Cerebellar cortex (tissue), 1 donor: ENCODE measurements at regions not wholly inside any gene's neighbourhood (a gene's known extent, or its start where the extent isn't known, plus 50 kb on each side); places are given as distances from the start of the nearest gene placed in this dataset.

Experiments used
- DNase-seq: peaks from one replicate; pipeline ENCODE4 v3.0.0-alpha.2; 2015; ENCODE audit warnings: low spot score

- DNase-seq, result no peak
Observed at GRCh38 chr15:62745621-62746225, 296.8 kb upstream of the TPM1 start.

DNA sequence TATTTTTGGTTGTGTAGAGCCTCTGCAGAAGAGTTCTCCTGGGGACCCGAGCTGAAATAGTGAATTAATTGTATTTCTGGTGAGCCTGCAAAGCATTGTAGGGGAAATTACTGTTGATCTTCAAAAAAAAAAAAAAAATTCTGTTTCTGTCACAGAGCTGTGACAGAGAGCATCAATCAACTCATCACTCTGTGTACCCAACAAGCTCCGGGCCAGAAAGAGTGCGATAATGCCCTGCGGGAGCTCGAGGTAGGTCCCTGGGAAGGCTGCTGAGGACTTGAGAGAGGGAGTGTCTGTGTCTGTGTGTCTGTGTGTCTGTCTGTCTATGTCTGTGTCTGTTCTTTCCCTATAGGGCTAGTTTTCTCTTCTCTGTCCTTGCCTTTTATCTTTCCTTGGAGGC lies 294.4 kb upstream of the TPM1 start:
- no peak for DNase-seq

DNA sequence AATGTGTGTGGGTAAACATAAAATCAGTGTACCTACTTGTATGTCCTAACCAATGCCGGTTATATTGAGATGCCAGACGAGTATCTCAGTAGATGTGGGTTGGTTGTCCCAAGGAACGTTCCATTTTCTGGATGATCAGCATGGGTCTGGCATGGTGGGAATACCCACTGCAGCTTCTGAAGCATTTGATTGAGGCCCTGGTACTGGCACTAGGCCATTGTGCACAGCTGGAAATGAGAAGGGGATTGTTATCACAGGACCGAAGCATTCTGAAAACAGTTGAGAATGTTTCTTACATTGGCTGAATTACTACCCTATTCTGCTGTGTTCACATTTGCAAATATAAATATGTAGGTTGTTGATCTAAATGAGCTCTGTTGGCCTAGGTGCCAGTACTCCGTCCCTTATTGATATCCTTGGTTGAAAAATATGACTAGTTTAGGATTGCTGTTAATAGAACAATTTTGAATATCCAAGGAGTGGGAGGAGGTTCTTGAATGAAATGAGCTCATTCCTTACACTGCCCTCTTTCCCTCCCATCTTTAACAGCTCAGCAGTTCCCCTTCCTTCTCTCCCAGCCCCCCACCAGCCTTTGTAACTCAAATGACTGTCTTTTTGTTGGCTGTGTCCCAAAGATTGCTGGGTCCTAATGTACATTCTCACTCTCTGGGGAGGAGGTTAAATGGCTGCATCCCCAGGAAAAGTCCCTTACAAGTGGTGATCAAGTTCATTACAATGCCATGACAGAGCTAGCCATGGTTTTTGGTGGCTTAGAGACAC lies 293.3 kb upstream of the TPM1 start:
- no peak for DNase-seq

GRCh38 chr15:62750471-62750870 lies 292.1 kb upstream of the TPM1 start:
- DNase-seq, result no peak

GRCh38 chr15:62752657-62753517 lies 289.7 kb upstream of the TPM1 start:
- no peak for DNase-seq

DNA sequence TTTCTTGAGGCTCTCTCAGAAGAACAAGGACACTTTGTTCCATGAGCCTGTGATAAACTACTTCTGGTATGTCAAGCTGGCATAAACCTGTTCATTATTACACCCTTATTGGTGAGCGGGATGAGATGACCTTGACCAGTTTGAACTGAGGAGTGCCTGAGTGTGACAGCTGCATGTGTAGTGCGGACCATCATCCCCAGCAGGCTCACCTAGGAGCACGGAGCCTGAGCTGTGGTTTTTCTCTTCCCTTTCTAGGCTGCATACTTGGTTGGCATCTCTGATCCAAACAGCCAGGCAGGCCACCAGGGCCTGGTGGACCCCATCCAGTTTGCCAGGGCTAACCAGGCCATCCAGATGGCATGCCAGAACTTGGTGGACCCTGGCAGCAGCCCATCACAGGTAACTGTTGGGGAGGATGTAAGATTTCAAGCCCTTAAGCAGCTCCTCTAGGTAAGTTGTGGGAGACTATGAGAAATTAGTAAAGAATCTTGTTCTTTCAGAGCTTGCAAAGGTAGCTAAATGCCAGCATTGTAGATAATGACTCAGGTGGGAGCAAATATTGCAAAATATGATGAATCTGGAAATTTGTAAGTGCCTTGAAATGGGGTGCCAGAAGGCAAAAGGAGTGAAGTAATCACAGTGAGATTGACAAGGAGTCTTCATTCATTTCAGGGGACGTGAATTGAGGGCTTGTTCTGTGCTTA lies 288.9 kb upstream of the TPM1 start:
- no peak for DNase-seq

DNA sequence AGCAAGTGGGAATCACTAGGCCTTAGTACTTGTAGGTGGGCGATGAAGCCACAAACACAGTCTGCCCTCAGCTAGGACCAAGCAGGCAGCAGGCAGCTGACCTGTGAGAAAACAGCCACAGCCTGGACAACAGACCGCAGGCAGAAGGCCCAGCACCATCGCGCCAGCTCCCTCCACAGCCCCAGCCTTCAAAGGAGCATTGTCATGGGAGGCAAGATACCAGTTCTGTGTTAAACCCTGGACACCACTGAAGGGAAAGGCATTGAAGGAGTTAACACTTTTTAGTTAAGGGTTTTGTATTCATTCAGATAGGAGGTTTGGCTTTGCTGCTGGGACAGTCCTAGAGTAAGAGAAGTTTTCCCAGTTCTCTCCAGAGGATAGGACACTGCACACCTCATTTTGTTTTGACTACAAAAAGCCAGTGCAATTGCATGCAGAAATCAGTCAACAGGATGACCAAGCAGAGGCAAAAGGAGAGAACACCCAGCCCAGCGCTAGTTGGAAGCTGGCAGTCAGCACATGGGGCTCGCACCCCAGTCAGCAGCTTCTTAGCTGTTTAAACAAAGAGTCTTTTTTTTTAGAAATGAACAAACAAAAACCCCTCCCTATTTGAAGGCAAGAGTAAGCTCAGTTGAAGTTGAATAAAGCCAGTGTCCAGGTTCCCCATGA lies 286.1 kb upstream of the TPM1 start:
- no peak for DNase-seq

GRCh38 chr15:62756995-62757360 lies 285.6 kb upstream of the TPM1 start:
- no peak for DNase-seq

- no peak for DNase-seq
Observed at GRCh38 chr15:62757535-62757934, 285.0 kb upstream of the TPM1 start.

- DNase-seq, result no peak
Observed at GRCh38 chr15:62758126-62758951, 284.2 kb upstream of the TPM1 start.

DNA sequence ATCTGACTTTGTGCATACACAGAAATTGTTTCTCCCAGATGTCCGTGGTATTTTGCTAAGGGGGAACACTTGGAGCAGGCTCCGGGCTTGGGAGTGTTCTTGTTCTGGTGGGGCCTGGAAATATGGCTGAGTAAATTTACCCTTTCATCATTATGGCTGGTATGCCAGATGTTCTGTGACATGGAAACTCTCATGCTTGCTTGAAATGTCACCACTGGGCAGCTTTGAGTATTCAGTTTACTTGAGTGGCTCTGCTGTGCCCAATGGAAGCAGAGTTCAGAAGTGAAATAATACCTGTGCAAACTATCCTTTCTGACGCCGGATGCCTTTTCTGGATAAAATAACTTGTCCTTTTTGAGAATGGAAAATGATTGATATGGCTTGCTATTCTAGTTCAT lies 283.6 kb upstream of the TPM1 start:
- DNase-seq, result no peak

- no peak for DNase-seq
Observed at GRCh38 chr15:62760538-62760937, 282.0 kb upstream of the TPM1 start.

DNA sequence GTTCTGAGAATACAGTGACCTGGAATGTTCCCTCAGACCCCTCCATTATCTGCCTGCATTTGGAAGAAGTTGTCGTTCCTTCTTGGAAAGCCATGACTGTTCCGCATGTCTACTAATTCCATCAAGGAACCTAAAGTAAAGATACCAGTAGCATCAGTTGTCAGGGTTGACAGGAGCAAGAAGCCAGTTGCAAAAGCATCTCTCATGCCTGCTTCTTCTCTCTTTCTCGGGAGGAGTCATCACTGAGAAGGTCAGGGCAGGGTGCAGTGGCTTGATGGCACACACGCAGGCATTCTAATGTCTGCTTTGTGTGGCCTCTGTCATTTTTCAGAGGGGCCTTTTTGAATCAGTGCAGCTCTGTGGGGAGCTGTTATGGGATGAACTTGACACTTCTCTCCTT lies 276.6 kb upstream of the TPM1 start:
- no peak for DNase-seq

DNA sequence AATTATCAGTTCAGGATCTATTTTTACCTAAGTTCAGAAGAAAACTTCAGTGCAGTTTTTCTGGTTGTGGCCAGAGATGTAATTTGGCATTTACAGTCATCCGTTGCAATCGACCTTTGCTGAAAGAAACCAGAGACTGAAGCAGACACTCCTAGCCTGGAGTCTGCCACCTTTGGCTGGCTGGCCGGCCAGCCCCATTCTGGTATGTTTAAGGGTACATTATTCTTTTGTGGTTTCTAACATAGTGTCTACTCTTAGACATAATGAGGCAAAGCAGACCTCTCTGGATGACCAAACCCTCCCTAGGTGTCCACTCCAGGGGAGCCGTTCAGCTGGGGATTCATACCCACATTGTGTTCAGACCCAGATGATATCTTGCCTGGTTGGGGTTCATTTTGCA lies 275.9 kb upstream of the TPM1 start:
- DNase-seq, result no peak

DNA sequence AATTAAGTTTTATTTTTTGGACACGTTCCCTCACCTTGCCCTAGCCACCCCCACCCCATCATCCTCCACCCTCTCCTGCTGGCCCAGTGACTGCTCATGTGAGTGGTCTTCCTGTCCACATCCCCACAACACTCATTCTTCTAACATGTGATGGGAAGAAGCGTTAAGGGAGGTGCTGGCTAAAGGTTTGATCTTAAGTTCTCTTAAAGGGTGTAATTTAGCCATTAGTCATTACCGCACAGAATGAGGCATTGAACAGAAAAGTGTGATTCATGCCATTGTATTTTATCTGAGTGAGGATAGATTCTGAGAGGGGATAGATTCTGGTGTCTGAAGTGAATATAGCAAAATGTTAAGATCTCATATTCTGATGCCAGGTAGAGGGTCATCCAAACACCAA lies 272.9 kb upstream of the TPM1 start:
- no peak for DNase-seq

GRCh38 chr15:62770111-62770660 lies 272.4 kb upstream of the TPM1 start:
- no peak for DNase-seq

GRCh38 chr15:62770752-62771151 lies 271.8 kb upstream of the TPM1 start:
- no peak for DNase-seq

- DNase-seq, result no peak
Observed at GRCh38 chr15:62771234-62771633, 271.3 kb upstream of the TPM1 start.

DNA sequence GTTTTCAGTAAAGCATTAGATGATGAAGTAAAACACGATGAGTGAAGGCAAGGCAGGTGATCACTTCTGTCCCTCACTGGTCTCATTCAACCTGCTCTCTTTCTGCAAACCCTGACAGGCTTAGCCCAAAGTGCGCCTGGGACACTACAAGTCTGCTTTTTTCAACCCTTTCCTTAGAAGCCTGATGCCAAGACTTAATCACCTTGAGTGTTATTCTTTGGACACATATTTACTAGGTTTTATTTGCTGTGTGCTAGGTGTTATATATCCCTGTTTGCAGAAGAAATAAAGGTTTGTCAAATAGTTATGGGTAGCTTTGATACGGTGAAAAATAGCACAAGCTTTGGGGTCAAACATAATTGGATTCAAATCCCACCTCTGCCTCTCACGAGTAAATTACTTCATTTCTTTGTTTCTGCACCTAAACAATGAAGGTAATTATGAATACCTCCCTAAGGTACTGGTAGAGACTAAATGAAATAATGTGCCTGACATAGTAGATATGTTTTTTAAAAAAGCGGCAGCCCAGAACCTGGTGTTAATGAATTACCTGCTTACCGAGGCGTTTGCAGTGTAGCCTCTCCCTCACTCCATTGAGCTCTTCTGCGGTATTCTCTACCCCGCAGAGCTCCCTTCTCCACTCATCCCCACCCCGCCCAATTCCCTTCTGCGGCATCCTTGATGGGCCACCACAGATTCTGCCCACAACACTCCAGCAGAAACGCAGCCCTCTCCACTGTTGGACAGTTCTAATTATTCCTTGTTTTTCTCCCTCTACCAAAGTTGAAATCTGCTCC lies 269.0 kb upstream of the TPM1 start:
- no peak for DNase-seq

DNA sequence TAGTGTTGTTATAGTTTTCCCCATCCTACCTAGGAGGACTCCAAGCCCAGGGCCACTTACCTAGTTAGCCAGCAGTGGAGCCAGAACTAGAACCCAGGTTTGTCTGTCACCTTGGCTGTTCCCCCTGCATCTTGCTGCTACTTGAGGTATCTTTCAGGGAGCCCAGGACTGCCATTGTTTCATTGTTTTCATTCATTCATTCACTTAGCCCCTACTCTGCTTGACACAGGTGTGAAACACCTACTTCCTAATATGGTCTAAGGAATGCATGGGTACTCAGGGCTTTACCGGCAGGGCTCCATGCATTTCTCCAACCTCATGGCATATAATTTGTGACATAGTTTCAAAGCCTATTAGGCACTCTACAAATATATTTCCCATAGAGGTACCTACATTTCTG lies 266.6 kb upstream of the TPM1 start:
- no peak for DNase-seq
